K562 (cell line): ENCODE measurements at regions not wholly inside any gene's neighbourhood (a gene's known extent, or its start where the extent isn't known, plus 50 kb on each side); places are given as distances from the start of the nearest gene placed in this dataset.

Experiments
- ATAC-seq: fragments of 200-7000 bp; cut with Tn5 transposase; 3 replicates; pipeline ENCODE4 v1.9.1; 2020; ENCODE audit warnings: moderate library complexity
- BruUV-seq: library from RNA; stranded (reverse); fragments of 400-500 nt; replicated peaks from 2 replicates; lab custom pipeline; 2021; lab: Mats Ljungman, UMichigan
- CTCF ChIA-PET: fragments of 300-600 bp; formaldehyde crosslinking; extraction: SDS; loops from one replicate; lab custom pipeline; 2021; ENCODE audit warnings: low intra/inter-chr PET ratio; lab: Yijun Ruan, JAX
- POLR2A ChIA-PET: fragments of 300-600, 350-650 bp; sonication (Branson Sonifier 250); formaldehyde crosslinking; extraction: SDS; loops from one replicate; lab custom pipeline; 2021; ENCODE audit warnings: antibody characterized with exemption, inconsistent platforms; lab: Yijun Ruan, JAX
- DNase-seq, 4 experiments: peaks; one replicate each; pipeline versions ENCODE4 v3.0.0 to v3.0.0-alpha.2; 2011 to 2018; ENCODE audit warnings: low spot score in 3 of 4, mixed read lengths in 3 of 4; ENCODE audit errors: extremely low read depth in 1 of 4
- FAIRE-seq: peaks from 2 replicates; lab custom pipeline; 2011; peaks lifted over from hg19 to GRCh38; lab: Jason Lieb, UNC
- H2AFZ ChIP-seq: 2 replicates; pipeline ENCODE4 v1.6.0; 2011; ENCODE audit warnings: low read depth, low read length, control low read depth, inconsistent platforms
- H3K27ac ChIP-seq: fragments of 200-600 bp; 3 replicates; pipeline ENCODE4 v1.8.0; 2011; ENCODE audit warnings: low read depth, mild to moderate bottlenecking, control low read depth, inconsistent platforms, low read length, moderate library complexity, mixed read lengths; ENCODE audit errors: extremely low read depth
- H3K27me3 ChIP-seq, 2 experiments: fragments of 300-600 bp in 1 of 2; 2 replicates in 1 of 2; 3 replicates in 1 of 2; pipeline versions ENCODE4 v1.6.0 to v1.8.0; 2011; ENCODE audit warnings: inconsistent platforms in 2 of 2, low read length in 2 of 2, mild to moderate bottlenecking in 1 of 2, mixed read lengths in 1 of 2, moderate library complexity in 1 of 2; ENCODE audit not compliant: control insufficient read depth in 2 of 2, insufficient read depth in 2 of 2
- H3K36me3 ChIP-seq: fragments of 300-600 bp; 3 replicates; pipeline ENCODE4 v1.8.0; 2011; ENCODE audit warnings: mild to moderate bottlenecking, low read length, inconsistent platforms; ENCODE audit not compliant: control insufficient read depth, insufficient read depth
- H3K4me1 ChIP-seq, 2 experiments: fragments of 200-600 bp in 1 of 2; replicated peaks in 1 of 2; 2 replicates in 1 of 2; 3 replicates in 1 of 2; pipeline versions ENCODE4 v1.5.1 to v1.8.0; 2011; ENCODE audit warnings: inconsistent platforms in 2 of 2, low read length in 2 of 2, mild to moderate bottlenecking in 1 of 2, mixed read lengths in 1 of 2, moderate library complexity in 1 of 2; ENCODE audit not compliant: control insufficient read depth in 2 of 2, insufficient read depth in 2 of 2
- H3K4me2 ChIP-seq: 2 replicates; pipeline ENCODE4 v1.6.1; 2011; ENCODE audit warnings: low read length, control low read depth, inconsistent platforms, mixed read lengths; ENCODE audit not compliant: insufficient read depth
- H3K4me3 ChIP-seq: fragments of 200-600 bp; sonication (generic), shearing (Covaris generic); 2 replicates; pipeline ENCODE4 v1.5.1; 2016; ENCODE audit warnings: control low read depth, inconsistent platforms
- H3K79me2 ChIP-seq: fragments of 200-600 bp; 3 replicates; pipeline ENCODE4 v1.8.0; 2011; ENCODE audit warnings: low read length, inconsistent platforms; ENCODE audit not compliant: control insufficient read depth, insufficient read depth
- H3K9ac ChIP-seq, 2 experiments: 2 replicates each; pipeline versions ENCODE4 v1.6.0 to v1.6.1; 2011; ENCODE audit warnings: low read depth in 2 of 2, low read length in 2 of 2, control low read depth in 1 of 2, inconsistent platforms in 1 of 2, mild to moderate bottlenecking in 1 of 2, mixed read lengths in 1 of 2; ENCODE audit not compliant: insufficient read depth in 1 of 2
- H3K9me1 ChIP-seq: one replicate; pipeline ENCODE4 v1.6.0; 2011; ENCODE audit warnings: inconsistent platforms, mild to moderate bottlenecking, low read length, moderate library complexity; ENCODE audit not compliant: control insufficient read depth, insufficient read depth
- H3K9me3 ChIP-seq: replicated peaks from 2 replicates; pipeline ENCODE4 v1.5.1; 2011; ENCODE audit warnings: low read depth, low read length, inconsistent platforms; ENCODE audit not compliant: control insufficient read depth, insufficient read depth
- H4K20me1 ChIP-seq: replicated peaks from 2 replicates; pipeline ENCODE4 v1.6.1; 2011; ENCODE audit warnings: low read length, inconsistent platforms, mixed read lengths; ENCODE audit not compliant: control insufficient read depth, insufficient read depth
- ATF1 ChIP-seq, 2 experiments: fragments of 450-650 bp in 1 of 2; IDR thresholded peaks; 2 replicates each; pipeline ENCODE4 v1.6.1; 2016; ENCODE audit warnings: missing compliant biosample characterization in 1 of 2, missing genetic modification characterization in 1 of 2
- BMI1 ChIP-seq: fragments of 150-350 bp; IDR thresholded peaks from 2 replicates; pipeline ENCODE4 v1.6.1; 2014; ENCODE audit warnings: low read length
- ETV5 ChIP-seq: sonication (generic); formaldehyde crosslinking; IDR thresholded peaks from 2 replicates; pipeline ENCODE4 v1.4.0; 2020; ENCODE audit warnings: low read depth, mild to moderate bottlenecking, missing genetic modification reagents
- SMARCC2 ChIP-seq: fragments of 450-650 bp; IDR thresholded peaks from 2 replicates; pipeline ENCODE4 v1.6.1; 2017; ENCODE audit warnings: antibody characterized with exemption, moderate library complexity, mild to moderate bottlenecking, low read depth
- TOE1 ChIP-seq, 2 experiments: fragments of 450-650 bp in 1 of 2; sonication (generic) in 1 of 2; formaldehyde crosslinking in 1 of 2; IDR thresholded peaks; 2 replicates each; pipeline versions ENCODE4 v1.7.1 to v1.8.0; 2016 to 2022; ENCODE audit warnings: borderline replicate concordance in 2 of 2, mild to moderate bottlenecking in 2 of 2, antibody characterized with exemption in 1 of 2, inconsistent platforms in 1 of 2, low read depth in 1 of 2, missing genetic modification reagents in 1 of 2, moderate library complexity in 1 of 2
- ZKSCAN8 ChIP-seq: fragments of 200-800 bp; sonication (Bioruptor generic); IDR thresholded peaks from 2 replicates; pipeline ENCODE4 v1.6.1; 2016; ENCODE audit warnings: missing genetic modification characterization, missing compliant biosample characterization
- ZNF707 ChIP-seq: fragments of 250-450 bp; sonication (Bioruptor Pico); conservative IDR thresholded peaks from 2 replicates; pipeline ENCODE4 v1.8.0; 2022; ENCODE audit warnings: inconsistent platforms, mild to moderate bottlenecking, moderate library complexity
- ZNF785 ChIP-seq: fragments of 250-450 bp; sonication (Bioruptor Pico); IDR thresholded peaks from 2 replicates; pipeline ENCODE4 v1.4.0; 2020; ENCODE audit warnings: mild to moderate bottlenecking
- WGBS: fragments of 100-300 bp; shearing (Covaris generic); methylation state at CpG from one replicate; pipeline ENCODE4 v1.1.6; 2016; ENCODE audit warnings: low coverage, mixed read lengths; ENCODE audit not compliant: insufficient coverage; ENCODE audit errors: missing lambda C conversion rate; 5-methylcytosine and 5-hydroxymethylcytosine counted together
- in situ Hi-C: fragments of 300-500 bp; cut with MboI; formaldehyde crosslinking; loops from 4 replicates; pipeline ENCODE4 v1.15.0; 2018; ENCODE audit warnings: inconsistent platforms, mixed read lengths
- intact Hi-C: fragments of 100-400 bp; cut with micrococcal nuclease; formaldehyde crosslinking; loops from 2 replicates; pipeline ENCODE4 v1.14.2; 2022

- no peak for TF ChIP-seq ZNF707 (CRISPR knock-in tag)
- no peak for TF ChIP-seq ATF1 (CRISPR knock-in tag; IDR thresholded peaks at IDR 0.05)
- TF ChIP-seq ATF1 (tag; IDR thresholded peaks at IDR 0.05), result no peak
- no peak for TF ChIP-seq ETV5 (CRISPR knock-in tag)
- no peak for TF ChIP-seq SMARCC2
- TF ChIP-seq TOE1 (IDR thresholded peaks at IDR 0.05; ENCODE audit: borderline replicate concordance), result no peak
- TF ChIP-seq TOE1 (CRISPR knock-in tag; IDR thresholded peaks at IDR 0.05; ENCODE audit: borderline replicate concordance, low read depth), result no peak
- no peaks in the 10 kb centered on the region for H3K79me2 ChIP-seq
- no peaks in the 10 kb centered on the region for H3K9me3 ChIP-seq
- no peaks in the 10 kb centered on the region for H3K36me3 ChIP-seq
- H3K4me3 ChIP-seq, result no peak overlapping the region
- ChIA-PET POLR2A (no interaction called here), CTCF (no interaction called here)
- no peaks in the 10 kb centered on the region for H3K9me1 ChIP-seq
- no peaks in the 10 kb centered on the region for H3K27me3 ChIP-seq
- 0% methylated on average over 2 of the region's 2 CpGs for WGBS
- intact Hi-C loops (no loop called here), in situ Hi-C loops (no loop called here)
- H3K9ac ChIP-seq, result no peak overlapping the region
- peak; percentile 42; the same call in 1 of the 3 replicates for ATAC-seq
- no peak overlapping the region for H3K27ac ChIP-seq
- no peak for FAIRE-seq
- no peaks in the 10 kb centered on the region for H4K20me1 ChIP-seq
- H3K4me1 ChIP-seq, result no peaks in the 10 kb centered on the region
- no peak overlapping the region for H2AFZ ChIP-seq
- H3K4me2 ChIP-seq, result no peak overlapping the region
- no peak for DNase-seq
- no TSS peak for BruUV-seq
These were observed 1155.2 kb downstream of the TMEM121 start for GRCh38 chr14:106681568-106681967.

DNA sequence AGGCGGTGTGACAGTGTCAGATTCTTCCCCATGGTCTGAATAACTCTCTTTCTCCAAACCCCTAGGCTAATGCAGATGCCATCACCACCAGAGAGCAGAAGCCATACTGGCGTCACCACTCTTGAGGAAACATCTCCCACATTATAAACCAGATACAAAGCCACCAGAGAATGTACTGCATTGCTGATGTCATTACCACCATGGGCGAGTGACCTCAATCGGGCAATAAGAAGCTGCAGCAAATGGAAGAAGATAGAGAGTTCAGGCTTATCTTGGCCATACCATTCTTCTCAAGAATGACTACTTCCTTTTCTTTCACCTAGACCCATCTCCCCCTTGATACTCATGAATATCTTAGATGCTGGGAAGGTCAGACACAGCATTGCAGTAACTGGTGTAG, 1157.2 kb downstream of the TMEM121 start:
- no peaks in the 10 kb centered on the region for H3K36me3 ChIP-seq
- no peak for DNase-seq
- H3K9me1 ChIP-seq, result no peaks in the 10 kb centered on the region
- in situ Hi-C loops (no loop called here), intact Hi-C loops (no loop called here)
- H3K27ac ChIP-seq, result no peak overlapping the region
- 0% methylated on average over 4 of the region's 4 CpGs for WGBS
- no peaks in the 10 kb centered on the region for H3K4me1 ChIP-seq
- H2AFZ ChIP-seq, result no peak overlapping the region
- H3K9ac ChIP-seq, result no peak overlapping the region
- CTCF ChIA-PET, result interaction anchor here (0.6 kb wide), 1 partner anchor 188 kb away, joined by 3 read pairs; no protein-coding TSS in a partner anchor
- H3K4me3 ChIP-seq, result no peak overlapping the region
- no peak for ATAC-seq
- H3K27me3 ChIP-seq, result no peaks in the 10 kb centered on the region
- no peaks in the 10 kb centered on the region for H3K9me3 ChIP-seq
- no peaks in the 10 kb centered on the region for H3K79me2 ChIP-seq
- H3K4me2 ChIP-seq, result no peak overlapping the region
- no peaks in the 10 kb centered on the region for H4K20me1 ChIP-seq
- FAIRE-seq, result no peak
- BruUV-seq, result no TSS peak
- POLR2A ChIA-PET, result no interaction called here
- TF ChIP-seq BMI1 (no peak), ZNF785 (no peak), ZKSCAN8 (no peak)
